Gastroesophageal sphincter (tissue), 4 donors: ENCODE measurements at regions not wholly inside any gene's neighbourhood (a gene's known extent, or its start where the extent isn't known, plus 50 kb on each side); places are given as distances from the start of the nearest gene placed in this dataset.

Source experiments
- ATAC-seq: fragments of 150-250 bp; one replicate; pipeline ENCODE4 v1.9.1; 2016; ENCODE audit warnings: mild to moderate bottlenecking, moderate library complexity
- H3K27ac ChIP-seq, 4 donors: fragments of 200-600 bp; sonication (generic) in 3 of 4; 1 replicate in 3 of 4; 2 replicates in 1 of 4; pipeline ENCODE4 v1.5.1; 2016 to 2019
- H3K27me3 ChIP-seq: fragments of 200-600 bp; sonication (generic); one replicate; pipeline ENCODE4 v1.5.1; 2019
- H3K36me3 ChIP-seq, 2 donors: fragments of 200-600 bp; sonication (generic); one replicate each; pipeline ENCODE4 v1.5.1; 2019; ENCODE audit warnings: control low read depth in 1 of 2
- H3K4me1 ChIP-seq, 3 donors: fragments of 200-600 bp; sonication (generic); 1 replicate in 2 of 3; 2 replicates in 1 of 3; pipeline ENCODE4 v1.5.1; 2016 to 2019; ENCODE audit warnings: control low read depth in 2 of 3
- H3K4me3 ChIP-seq, 2 donors: fragments of 200-600 bp; sonication (generic); one replicate each; pipeline ENCODE4 v1.5.1; 2019; ENCODE audit warnings: mild to moderate bottlenecking in 1 of 2, moderate library complexity in 1 of 2
- H3K9me3 ChIP-seq, 3 donors: fragments of 200-600 bp; sonication (generic); one replicate each; pipeline ENCODE4 v1.5.1; 2017 to 2019; ENCODE audit warnings: control low read depth in 2 of 3
- EP300 ChIP-seq: sonication (generic); formaldehyde crosslinking; IDR thresholded peaks from one replicate; pipeline ENCODE4 v1.6.1; 2017; ENCODE audit warnings: antibody characterized with exemption, mild to moderate bottlenecking
- POLR2A ChIP-seq, 2 donors: fragments of 450-650 bp; IDR thresholded peaks; one replicate each; pipeline ENCODE4 v1.6.1; 2017; ENCODE audit warnings: antibody characterized with exemption in 2 of 2, mild to moderate bottlenecking in 2 of 2, moderate library complexity in 1 of 2
- POLR2AphosphoS5 ChIP-seq: sonication (generic); formaldehyde crosslinking; IDR thresholded peaks from one replicate; pipeline ENCODE4 v1.6.1; 2017; ENCODE audit warnings: antibody characterized with exemption
- WGBS, 2 donors: methylation state at CpG; one replicate each; pipeline ENCODE4 v1.1.5; 2018; ENCODE audit warnings: low coverage in 1 of 2; 5-methylcytosine and 5-hydroxymethylcytosine counted together
- TF ChIP-seq, protein P1 (sequence below), 4 experiments: fragments of 200-600 bp in 2 of 4; fragments of 450-650 bp in 2 of 4; sonication (generic) in 1 of 4; IDR thresholded peaks; one replicate each; pipeline ENCODE4 v1.5.1; 2017 to 2019; ENCODE audit warnings: antibody characterized with exemption in 4 of 4, mild to moderate bottlenecking in 2 of 4, moderate library complexity in 2 of 4

- H3K27ac ChIP-seq = no peak overlapping the region
- H3K27me3 ChIP-seq = no peaks in the 10 kb centered on the region
- H3K4me1 ChIP-seq = no peaks in the 10 kb centered on the region
- no peak overlapping the region for H3K4me3 ChIP-seq
- TF ChIP-seq EP300 (no peak), POLR2A (IDR thresholded peaks at IDR 0.05) (no peak), POLR2AphosphoS5 (no peak)
- TF ChIP-seq, protein P1, sequence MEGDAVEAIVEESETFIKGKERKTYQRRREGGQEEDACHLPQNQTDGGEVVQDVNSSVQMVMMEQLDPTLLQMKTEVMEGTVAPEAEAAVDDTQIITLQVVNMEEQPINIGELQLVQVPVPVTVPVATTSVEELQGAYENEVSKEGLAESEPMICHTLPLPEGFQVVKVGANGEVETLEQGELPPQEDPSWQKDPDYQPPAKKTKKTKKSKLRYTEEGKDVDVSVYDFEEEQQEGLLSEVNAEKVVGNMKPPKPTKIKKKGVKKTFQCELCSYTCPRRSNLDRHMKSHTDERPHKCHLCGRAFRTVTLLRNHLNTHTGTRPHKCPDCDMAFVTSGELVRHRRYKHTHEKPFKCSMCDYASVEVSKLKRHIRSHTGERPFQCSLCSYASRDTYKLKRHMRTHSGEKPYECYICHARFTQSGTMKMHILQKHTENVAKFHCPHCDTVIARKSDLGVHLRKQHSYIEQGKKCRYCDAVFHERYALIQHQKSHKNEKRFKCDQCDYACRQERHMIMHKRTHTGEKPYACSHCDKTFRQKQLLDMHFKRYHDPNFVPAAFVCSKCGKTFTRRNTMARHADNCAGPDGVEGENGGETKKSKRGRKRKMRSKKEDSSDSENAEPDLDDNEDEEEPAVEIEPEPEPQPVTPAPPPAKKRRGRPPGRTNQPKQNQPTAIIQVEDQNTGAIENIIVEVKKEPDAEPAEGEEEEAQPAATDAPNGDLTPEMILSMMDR (IDR thresholded peaks at IDR 0.05) = no peak
- no peak for ATAC-seq
- H3K9me3 ChIP-seq = peaks cover 0 to 17% (median 0%) of the 10 kb centered on the region in 3 donors
- H3K36me3 ChIP-seq = no peaks in the 10 kb centered on the region
These were observed 226.4 kb downstream of the SUCLA2 start for GRCh38 chr13:47774671-47774994.

DNA sequence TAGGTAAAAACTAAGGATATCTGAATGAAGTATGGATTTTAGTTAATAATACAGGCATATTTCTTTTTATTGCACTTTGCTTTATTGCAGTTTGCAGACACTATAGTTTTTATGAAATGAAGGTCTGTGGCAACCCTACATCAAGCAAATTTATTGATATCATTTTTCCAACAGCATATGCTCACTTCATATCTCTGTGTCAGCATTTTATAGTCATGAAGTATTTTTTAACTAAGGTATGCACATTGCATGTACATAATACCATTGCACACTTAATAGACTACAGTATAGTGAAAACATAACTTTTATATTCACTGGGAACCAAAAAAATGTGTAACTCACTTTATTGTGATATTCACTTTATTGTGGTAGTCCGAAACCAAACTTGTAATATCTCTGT, 236.3 kb downstream of the SUCLA2 start:
- Histone ChIP-seq H3K4me3 (no peak overlapping the region), H3K9me3 (peaks cover 0 to 17% (median 0%) of the 10 kb centered on the region in 3 donors), H3K27me3 (no peaks in the 10 kb centered on the region), H3K4me1 (no peaks in the 10 kb centered on the region), H3K27ac (no peak overlapping the region), H3K36me3 (no peaks in the 10 kb centered on the region)
- ATAC-seq = no peak
- WGBS, 2 donors = 73 to 91% methylated on average over 1 of the region's 1 CpG
- TF ChIP-seq EP300 = no peak
- TF ChIP-seq, protein P1 (IDR thresholded peaks at IDR 0.05) = no peak
- no peak for TF ChIP-seq POLR2AphosphoS5

GRCh38 chr13:47757466-47758080, 243.5 kb downstream of the SUCLA2 start:
- H3K27me3 ChIP-seq = no peaks in the 10 kb centered on the region
- H3K27ac ChIP-seq = no peak overlapping the region
- H3K4me3 ChIP-seq = no peak overlapping the region
- H3K36me3 ChIP-seq = no peaks in the 10 kb centered on the region
- H3K9me3 ChIP-seq = peaks cover 0 to 5% (median 0%) of the 10 kb centered on the region in 3 donors
- TF ChIP-seq EP300 (no peak), POLR2AphosphoS5 (no peak), POLR2A (IDR thresholded peaks at IDR 0.05) (no peak)
- TF ChIP-seq, protein P1 (IDR thresholded peaks at IDR 0.05) = no peak
- H3K4me1 ChIP-seq = no peaks in the 10 kb centered on the region
- ATAC-seq = no peak
- WGBS, 2 donors = 62 to 74% methylated on average over 4 of the region's 4 CpGs

DNA sequence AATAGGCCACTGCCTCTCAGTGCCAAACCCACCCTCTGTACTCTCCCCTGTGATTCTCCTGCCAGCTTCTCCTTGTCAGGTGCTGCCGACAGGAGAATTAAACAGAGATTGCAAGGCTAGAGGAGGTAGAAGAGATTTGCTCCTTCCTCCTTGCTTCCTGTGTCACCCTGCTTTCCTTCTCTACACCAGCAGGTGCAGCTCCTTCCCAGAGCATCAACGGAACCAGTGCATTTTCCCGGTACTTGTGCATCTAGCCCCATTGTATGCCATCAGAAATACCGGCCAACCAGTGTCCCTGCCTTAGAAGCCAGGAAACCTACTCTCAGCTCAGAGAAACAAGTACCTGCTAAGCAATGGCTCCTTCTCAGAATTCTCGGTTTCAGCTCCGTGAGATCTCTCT, 253.2 kb downstream of the SUCLA2 start:
- H3K4me1 ChIP-seq = no peaks in the 10 kb centered on the region
- no peak overlapping the region for H3K4me3 ChIP-seq
- no peak overlapping the region for H3K27ac ChIP-seq
- no peaks in the 10 kb centered on the region for H3K27me3 ChIP-seq
- H3K36me3 ChIP-seq = no peaks in the 10 kb centered on the region
- TF ChIP-seq POLR2AphosphoS5 (no peak), POLR2A (IDR thresholded peaks at IDR 0.05) (no peak)
- H3K9me3 ChIP-seq = no peaks in the 10 kb centered on the region
- WGBS, 2 donors = 56 to 81% methylated on average over 3 to 4 of the region's 6 CpGs
- no peak for ATAC-seq

DNA sequence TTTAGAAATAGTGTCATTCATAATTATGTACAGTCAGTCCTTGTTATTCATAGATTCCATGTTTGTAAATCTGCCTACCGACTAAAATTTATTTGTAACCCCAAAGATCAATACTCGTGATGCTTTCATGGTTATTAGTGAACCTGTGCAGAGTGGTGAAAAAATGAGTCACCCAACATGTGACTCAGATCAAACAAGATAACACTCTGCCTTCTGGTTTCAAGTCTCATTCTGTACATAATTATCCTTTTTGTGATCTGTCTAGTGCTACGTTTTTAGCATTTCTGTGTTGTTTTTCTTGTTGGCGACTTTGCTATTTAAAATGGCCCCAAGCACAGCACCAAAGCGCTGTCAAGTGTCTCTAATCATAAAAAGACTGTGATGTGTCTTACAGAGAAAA, 274.7 kb downstream of the SUCLA2 start:
- Histone ChIP-seq H3K27ac (no peak overlapping the region), H3K9me3 (no peaks in the 10 kb centered on the region), H3K4me1 (no peaks in the 10 kb centered on the region), H3K4me3 (no peak overlapping the region), H3K27me3 (no peaks in the 10 kb centered on the region), H3K36me3 (no peaks in the 10 kb centered on the region)
- no peak for ATAC-seq
- WGBS, 2 donors = 64 to 71% methylated on average over 4 to 5 of the region's 5 CpGs
- no peak for TF ChIP-seq POLR2A (IDR thresholded peaks at IDR 0.05)
- TF ChIP-seq EP300 = no peak
- TF ChIP-seq, protein P1 (IDR thresholded peaks at IDR 0.05) = no peak
- TF ChIP-seq POLR2AphosphoS5 = no peak
